SK-N-SH (cell line): ENCODE measurements at regions not wholly inside any gene's neighbourhood (a gene's known extent, or its start where the extent isn't known, plus 50 kb on each side); places are given as distances from the start of the nearest gene placed in this dataset.

Experiments
- CTCF ChIA-PET: fragments of 300-600, 350-600 bp; formaldehyde crosslinking; extraction: SDS; loops from one replicate; lab custom pipeline; 2021; lab: Yijun Ruan, JAX
- POLR2A ChIA-PET: fragments of 350-600 bp; sonication (Branson Sonifier 250); formaldehyde crosslinking; extraction: SDS; loops from one replicate; lab custom pipeline; 2020; ENCODE audit warnings: antibody characterized with exemption, inconsistent platforms; lab: Yijun Ruan, JAX
- DNase-seq: peaks from one replicate; pipeline ENCODE4 v3.0.0; 2012
- H2AFZ ChIP-seq: fragments of 200-600 bp; sonication (generic); 2 replicates; pipeline ENCODE4 v1.8.1; 2016; ENCODE audit warnings: antibody characterized with exemption, mild to moderate bottlenecking, low read depth
- H3F3A ChIP-seq: fragments of 200-600 bp; sonication (generic); replicated peaks from 2 replicates; pipeline ENCODE3; 2016; ENCODE audit warnings: antibody characterized with exemption, mild to moderate bottlenecking; ENCODE audit not compliant: insufficient read depth
- H3K27ac ChIP-seq, 2 experiments: fragments of 200-500 bp in 1 of 2; fragments of 200-600 bp in 1 of 2; sonication (Bioruptor generic) in 1 of 2; sonication (generic), shearing (Covaris generic) in 1 of 2; 2 replicates each; pipeline versions ENCODE4 v1.5.1 to v1.6.1; 2014 to 2016; ENCODE audit warnings: low read depth in 2 of 2, inconsistent platforms in 1 of 2, low read length in 1 of 2, mild to moderate bottlenecking in 1 of 2, mixed read lengths in 1 of 2
- H3K27me3 ChIP-seq: fragments of 200-600 bp; sonication (generic), shearing (Covaris generic); 2 replicates; pipeline ENCODE4 v1.6.1; 2016; ENCODE audit warnings: mixed run types; ENCODE audit not compliant: insufficient read depth
- H3K36me3 ChIP-seq, 2 experiments: fragments of 200-500 bp in 1 of 2; fragments of 200-600 bp in 1 of 2; sonication (Bioruptor generic) in 1 of 2; sonication (generic) in 1 of 2; replicated peaks in 1 of 2; 2 replicates each; pipeline versions ENCODE3 to v1.5.1; 2014 to 2016; ENCODE audit warnings: low read length in 1 of 2, mild to moderate bottlenecking in 1 of 2; ENCODE audit not compliant: insufficient read depth in 2 of 2, control insufficient read depth in 1 of 2
- H3K4me1 ChIP-seq, 2 experiments: fragments of 200-500 bp in 1 of 2; fragments of 200-600 bp in 1 of 2; sonication (Bioruptor generic) in 1 of 2; sonication (generic), shearing (Covaris generic) in 1 of 2; 2 replicates each; pipeline versions ENCODE4 v1.5.1 to v1.6.1; 2014 to 2016; ENCODE audit warnings: low read depth in 1 of 2, low read length in 1 of 2, mixed run types in 1 of 2; ENCODE audit not compliant: insufficient read depth in 2 of 2, control insufficient read depth in 1 of 2
- H3K4me2 ChIP-seq: fragments of 200-600 bp; sonication (generic), shearing (Covaris generic); 2 replicates; pipeline ENCODE4 v1.6.1; 2017; ENCODE audit warnings: mixed run types
- H3K4me3 ChIP-seq, 2 experiments: fragments of 200-500 bp in 1 of 2; fragments of 200-600 bp in 1 of 2; sonication (Bioruptor generic) in 1 of 2; sonication (generic), shearing (Covaris generic) in 1 of 2; 2 replicates each; pipeline versions ENCODE4 v1.5.1 to v1.8.1; 2014 to 2016; ENCODE audit warnings: low read depth in 2 of 2, inconsistent platforms in 1 of 2, low read length in 1 of 2, mild to moderate bottlenecking in 1 of 2, mixed read lengths in 1 of 2, moderate library complexity in 1 of 2
- H3K79me2 ChIP-seq: fragments of 200-600 bp; sonication (generic); 2 replicates; pipeline ENCODE4 v1.8.1; 2017; ENCODE audit warnings: mild to moderate bottlenecking; ENCODE audit not compliant: insufficient read depth
- H3K9ac ChIP-seq: fragments of 200-600 bp; sonication (generic); 2 replicates; pipeline ENCODE4 v1.6.1; 2017; ENCODE audit warnings: mixed run types
- H3K9me2 ChIP-seq: fragments of 200-600 bp; sonication (generic); 2 replicates; pipeline ENCODE4 v1.6.1; 2017; ENCODE audit warnings: mixed run types
- H3K9me3 ChIP-seq: fragments of 200-600 bp; sonication (generic); 2 replicates; pipeline ENCODE4 v1.6.1; 2017; ENCODE audit warnings: mixed run types, mild to moderate bottlenecking, moderate library complexity
- H4K20me1 ChIP-seq: fragments of 200-600 bp; sonication (generic); 2 replicates; pipeline ENCODE4 v1.6.1; 2017; ENCODE audit warnings: mild to moderate bottlenecking, mixed run types; ENCODE audit not compliant: insufficient read depth
- CHD2 ChIP-seq: fragments of 150-350 bp; IDR thresholded peaks from 2 replicates; pipeline ENCODE4 v1.6.1; 2018; ENCODE audit warnings: low read length; ENCODE audit not compliant: partially characterized antibody
- CTCF ChIP-seq: fragments of 200-600 bp; sonication (generic); IDR thresholded peaks from 2 replicates; pipeline ENCODE4 v1.6.1; 2017; ENCODE audit warnings: antibody characterized with exemption, mild to moderate bottlenecking, moderate library complexity
- EP300 ChIP-seq, 2 experiments: IDR thresholded peaks; 2 replicates each; pipeline versions ENCODE4 v1.4.0 to v1.6.1; 2012; ENCODE audit warnings: borderline replicate concordance in 1 of 2, low read depth in 1 of 2, low read length in 1 of 2
- EZH2phosphoT487 ChIP-seq: fragments of 200-600 bp; sonication (generic); IDR thresholded peaks from 2 replicates; pipeline ENCODE4 v1.6.1; 2017; ENCODE audit warnings: low read depth, mixed run types, mild to moderate bottlenecking, antibody characterized with exemption, moderate library complexity, borderline replicate concordance
- GATA2 ChIP-seq: sonication (generic); formaldehyde crosslinking; IDR thresholded peaks from 2 replicates; pipeline ENCODE4 v1.5.0; 2020; ENCODE audit warnings: mild to moderate bottlenecking, missing genetic modification reagents
- JUND ChIP-seq: IDR thresholded peaks from 2 replicates; pipeline ENCODE4 v1.4.0; 2012
- NRF1 ChIP-seq: IDR thresholded peaks from 2 replicates; pipeline ENCODE4 v1.6.1; 2012; ENCODE audit warnings: low read depth, mild to moderate bottlenecking, low read length
- RCOR1 ChIP-seq: fragments of 150-350 bp; IDR thresholded peaks from 2 replicates; pipeline ENCODE4 v1.6.1; 2017; ENCODE audit warnings: antibody characterized with exemption, low read length
- SIN3A ChIP-seq: IDR thresholded peaks from 2 replicates; pipeline ENCODE4 v1.6.1; 2012; ENCODE audit warnings: low read depth, mild to moderate bottlenecking, low read length, moderate library complexity, borderline replicate concordance
- TEAD4 ChIP-seq: IDR thresholded peaks from 2 replicates; pipeline ENCODE4 v1.4.0; 2012; ENCODE audit warnings: mild to moderate bottlenecking, borderline replicate concordance; ENCODE audit not compliant: insufficient read depth
- USF2 ChIP-seq: fragments of 150-350 bp; IDR thresholded peaks from 2 replicates; pipeline ENCODE4 v1.6.1; 2017; ENCODE audit warnings: antibody characterized with exemption, low read length, low read depth, borderline replicate concordance
- ZBTB33 ChIP-seq: IDR thresholded peaks from 2 replicates; pipeline ENCODE4 v1.4.0; 2012; ENCODE audit warnings: low read depth, borderline replicate concordance
- WGBS: methylation state at CpG from one replicate; pipeline ENCODE4 v1.1.6; 2017; ENCODE audit warnings: low lambda C conversion rate; 5-methylcytosine and 5-hydroxymethylcytosine counted together

GRCh38 chr1:183732236-183732880 lies 72.6 kb upstream of the RGL1 start:
- H3K36me3 ChIP-seq = peaks cover 0 to 3% of the 10 kb centered on the region in 2 experiments
- no peak for TF ChIP-seq EP300 (IDR thresholded peaks at IDR 0.05; ENCODE audit: borderline replicate concordance in 1 of 2, low read depth in 1 of 2, low read length in 1 of 2)
- no peak for TF ChIP-seq ZBTB33
- no peak for TF ChIP-seq GATA2
- no peak for TF ChIP-seq EZH2phosphoT487
- no peak for TF ChIP-seq CTCF
- no peak for TF ChIP-seq CHD2
- TF ChIP-seq RCOR1 = no peak
- TF ChIP-seq JUND = no peak
- H3K27me3 ChIP-seq = no peaks in the 10 kb centered on the region
- H3F3A ChIP-seq = no peaks in the 10 kb centered on the region
- ChIA-PET CTCF (interaction anchor here (0.7 to 1.8 kb wide), 3 partner anchors 11 to 233 kb away, joined by 3 to 5 read pairs (median 5); no protein-coding TSS in a partner anchor), POLR2A (no interaction called here)
- H3K27ac ChIP-seq = no peak overlapping the region
- no peak overlapping the region for H3K4me3 ChIP-seq
- no peak overlapping the region for H3K4me2 ChIP-seq
- H3K9me2 ChIP-seq = no peaks in the 10 kb centered on the region
- peaks cover 0 to 7% of the 10 kb centered on the region in 2 experiments; a peak in 3 of 4 replicates for H3K4me1 ChIP-seq
- no peaks in the 10 kb centered on the region for H4K20me1 ChIP-seq
- no peaks in the 10 kb centered on the region for H3K9me3 ChIP-seq
- 92% methylated on average over 6 of the region's 6 CpGs for WGBS
- no peaks in the 10 kb centered on the region for H3K79me2 ChIP-seq
- no peak overlapping the region for H2AFZ ChIP-seq
- H3K9ac ChIP-seq = no peak overlapping the region
- DNase-seq = no peak

- H3K79me2 ChIP-seq = no peaks in the 10 kb centered on the region
- H3K27ac ChIP-seq = no peak overlapping the region
- H3K9ac ChIP-seq = no peak overlapping the region
- H3K9me2 ChIP-seq = no peaks in the 10 kb centered on the region
- no peak for DNase-seq
- WGBS = 78% methylated on average over 2 of the region's 2 CpGs
- no peak overlapping the region for H3K4me2 ChIP-seq
- POLR2A ChIA-PET = no interaction called here
- peaks cover 0 to 3% of the 10 kb centered on the region in 2 experiments for H3K36me3 ChIP-seq
- H3K9me3 ChIP-seq = no peaks in the 10 kb centered on the region
- CTCF ChIA-PET = interaction anchor here (1.5 to 1.8 kb wide), 2 partner anchors 12 to 75 kb away, joined by 5 read pairs; no protein-coding TSS in a partner anchor
- H2AFZ ChIP-seq = no peak overlapping the region
- H3K27me3 ChIP-seq = no peaks in the 10 kb centered on the region
- H3F3A ChIP-seq = no peaks in the 10 kb centered on the region
- H3K4me3 ChIP-seq = no peak overlapping the region
- no peaks in the 10 kb centered on the region for H4K20me1 ChIP-seq
- peaks cover 0 to 7% of the 10 kb centered on the region in 2 experiments; a peak in 3 of 4 replicates for H3K4me1 ChIP-seq
- no peak for TF ChIP-seq NRF1
- TF ChIP-seq TEAD4 = no peak
- no peak for TF ChIP-seq USF2
- no peak for TF ChIP-seq SIN3A
Observed at GRCh38 chr1:183730886-183731573, 73.9 kb upstream of the RGL1 start.
